Loucy (cell line): ENCODE measurements at regions not wholly inside any gene's neighbourhood (a gene's known extent, or its start where the extent isn't known, plus 50 kb on each side); places are given as distances from the start of the nearest gene placed in this dataset.

ENCODE experiments used
- H2AFZ ChIP-seq: fragments of 200-600 bp; sonication (generic); 2 replicates; pipeline ENCODE4 v1.6.0; 2016; ENCODE audit warnings: antibody characterized with exemption, mild to moderate bottlenecking, low read length, moderate library complexity
- H3F3A ChIP-seq: fragments of 200-600 bp; 2 replicates; pipeline ENCODE4 v1.6.0; 2016; ENCODE audit warnings: antibody characterized with exemption, low read depth, mild to moderate bottlenecking
- H3K27me3 ChIP-seq: fragments of 200-600 bp; sonication (generic); 2 replicates; pipeline ENCODE4 v1.6.1; 2014; ENCODE audit warnings: low read length, mild to moderate bottlenecking; ENCODE audit not compliant: insufficient read depth, poor library complexity, severe bottlenecking
- H3K36me3 ChIP-seq: fragments of 200-600 bp; sonication (generic); 2 replicates; pipeline ENCODE4 v1.6.1; 2016; ENCODE audit warnings: low read length; ENCODE audit not compliant: insufficient read depth
- H3K4me1 ChIP-seq: fragments of 200-600 bp; sonication (generic); 2 replicates; pipeline ENCODE4 v1.5.1; 2014; ENCODE audit warnings: low read length, mild to moderate bottlenecking; ENCODE audit not compliant: insufficient read depth, poor library complexity, severe bottlenecking
- H3K4me2 ChIP-seq: fragments of 200-600 bp; sonication (generic); 2 replicates; pipeline ENCODE4 v1.6.0; 2014; ENCODE audit warnings: antibody characterized with exemption, low read length, low read depth, mild to moderate bottlenecking; ENCODE audit not compliant: poor library complexity, severe bottlenecking
- H3K4me3 ChIP-seq: fragments of 200-600 bp; sonication (generic); 2 replicates; pipeline ENCODE4 v1.5.1; 2014; ENCODE audit warnings: low read length, mild to moderate bottlenecking, mixed read lengths; ENCODE audit not compliant: poor library complexity, severe bottlenecking
- H3K79me2 ChIP-seq: fragments of 200-600 bp; sonication (generic); 2 replicates; pipeline ENCODE4 v1.6.1; 2014; ENCODE audit warnings: low read length; ENCODE audit not compliant: insufficient read depth
- H3K9ac ChIP-seq: fragments of 200-600 bp; sonication (generic); 2 replicates; pipeline ENCODE4 v1.6.0; 2014; ENCODE audit warnings: mild to moderate bottlenecking, low read depth, low read length, moderate library complexity; ENCODE audit not compliant: poor library complexity, severe bottlenecking
- H3K9me2 ChIP-seq: fragments of 200-600 bp; sonication (generic); replicated peaks from 2 replicates; pipeline ENCODE4 v1.6.1; 2016; ENCODE audit warnings: low read depth, low read length, mixed read lengths
- H3K9me3 ChIP-seq: fragments of 200-600 bp; sonication (generic); 2 replicates; pipeline ENCODE4 v1.6.1; 2014; ENCODE audit warnings: mild to moderate bottlenecking, antibody characterized with exemption, low read length, low read depth; ENCODE audit not compliant: insufficient read depth
- H4K20me1 ChIP-seq: fragments of 200-600 bp; sonication (generic); 2 replicates; pipeline ENCODE4 v1.6.0; 2014; ENCODE audit warnings: antibody characterized with exemption, low read length, mild to moderate bottlenecking; ENCODE audit not compliant: insufficient read depth, poor library complexity, severe bottlenecking
- EZH2phosphoT487 ChIP-seq: fragments of 200-600 bp; IDR thresholded peaks from 2 replicates; pipeline ENCODE4 v1.6.1; 2018; ENCODE audit warnings: antibody characterized with exemption, mild to moderate bottlenecking, moderate library complexity, borderline replicate concordance
- TF ChIP-seq, protein P1 (sequence below): fragments of 200-600 bp; sonication (generic); conservative IDR thresholded peaks from 2 replicates; pipeline ENCODE4 v1.5.1; 2014; ENCODE audit warnings: mild to moderate bottlenecking, antibody characterized with exemption, low read length

DNA sequence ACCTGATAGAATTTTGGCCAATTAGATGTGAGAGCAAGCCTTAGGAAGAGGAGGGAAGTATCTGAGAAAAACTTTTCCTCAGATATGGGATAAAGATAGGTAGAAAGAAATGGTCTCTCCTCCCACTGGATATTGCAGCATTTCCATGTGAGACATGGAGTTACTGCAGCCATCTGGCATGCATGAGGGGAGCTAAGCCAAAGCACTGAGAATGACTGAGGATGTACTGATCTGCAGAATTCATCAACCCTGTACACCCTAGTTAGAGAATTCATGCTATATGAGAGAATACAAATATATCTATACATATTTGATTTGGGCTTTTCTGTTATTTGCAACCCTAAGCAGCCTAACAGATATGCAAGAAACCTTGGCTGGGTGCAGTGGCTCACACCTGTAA, 52.5 kb upstream of the RPL34 start:
- no peaks in the 10 kb centered on the region for H3K27me3 ChIP-seq
- no peak overlapping the region for H3K4me3 ChIP-seq
- H3F3A ChIP-seq: no peaks in the 10 kb centered on the region
- H3K9me2 ChIP-seq: no peaks in the 10 kb centered on the region
- no peak for TF ChIP-seq EZH2phosphoT487
- TF ChIP-seq, protein P1, sequence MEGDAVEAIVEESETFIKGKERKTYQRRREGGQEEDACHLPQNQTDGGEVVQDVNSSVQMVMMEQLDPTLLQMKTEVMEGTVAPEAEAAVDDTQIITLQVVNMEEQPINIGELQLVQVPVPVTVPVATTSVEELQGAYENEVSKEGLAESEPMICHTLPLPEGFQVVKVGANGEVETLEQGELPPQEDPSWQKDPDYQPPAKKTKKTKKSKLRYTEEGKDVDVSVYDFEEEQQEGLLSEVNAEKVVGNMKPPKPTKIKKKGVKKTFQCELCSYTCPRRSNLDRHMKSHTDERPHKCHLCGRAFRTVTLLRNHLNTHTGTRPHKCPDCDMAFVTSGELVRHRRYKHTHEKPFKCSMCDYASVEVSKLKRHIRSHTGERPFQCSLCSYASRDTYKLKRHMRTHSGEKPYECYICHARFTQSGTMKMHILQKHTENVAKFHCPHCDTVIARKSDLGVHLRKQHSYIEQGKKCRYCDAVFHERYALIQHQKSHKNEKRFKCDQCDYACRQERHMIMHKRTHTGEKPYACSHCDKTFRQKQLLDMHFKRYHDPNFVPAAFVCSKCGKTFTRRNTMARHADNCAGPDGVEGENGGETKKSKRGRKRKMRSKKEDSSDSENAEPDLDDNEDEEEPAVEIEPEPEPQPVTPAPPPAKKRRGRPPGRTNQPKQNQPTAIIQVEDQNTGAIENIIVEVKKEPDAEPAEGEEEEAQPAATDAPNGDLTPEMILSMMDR: no peak
- H3K9ac ChIP-seq: no peak overlapping the region
- no peak overlapping the region for H3K4me2 ChIP-seq
- peaks cover 46% of the 10 kb centered on the region for H3K4me1 ChIP-seq
- no peaks in the 10 kb centered on the region for H3K79me2 ChIP-seq
- H3K36me3 ChIP-seq: no peaks in the 10 kb centered on the region
- no peaks in the 10 kb centered on the region for H3K9me3 ChIP-seq
- H4K20me1 ChIP-seq: no peaks in the 10 kb centered on the region
- no peak overlapping the region for H2AFZ ChIP-seq

DNA sequence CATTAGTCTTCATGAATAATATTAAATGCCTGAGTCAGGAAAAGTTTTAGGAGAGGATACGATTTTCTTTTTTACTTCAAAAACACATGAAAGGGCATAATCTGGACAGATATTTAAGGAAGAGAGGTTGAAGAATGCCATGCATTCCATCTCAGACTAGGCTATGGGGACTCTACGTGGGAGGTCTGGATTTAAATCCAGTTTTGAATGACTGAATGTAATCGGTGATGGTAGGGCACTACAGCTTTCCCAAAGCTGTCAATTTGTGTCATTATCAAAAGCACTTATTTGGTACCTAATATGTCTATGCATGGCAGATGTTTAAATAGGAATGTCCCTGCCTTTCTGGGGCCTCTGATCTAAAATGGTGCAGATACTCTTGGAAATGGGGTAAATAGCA, 59.3 kb upstream of the RPL34 start:
- Histone ChIP-seq H3K4me1 (peaks cover 12% of the 10 kb centered on the region), H4K20me1 (no peaks in the 10 kb centered on the region), H3K79me2 (no peaks in the 10 kb centered on the region), H3K4me3 (no peak overlapping the region), H3F3A (no peaks in the 10 kb centered on the region), H3K36me3 (no peaks in the 10 kb centered on the region), H3K9me2 (no peaks in the 10 kb centered on the region), H2AFZ (no peak overlapping the region), H3K9me3 (no peaks in the 10 kb centered on the region), H3K9ac (no peak overlapping the region), H3K27me3 (no peaks in the 10 kb centered on the region), H3K4me2 (no peak overlapping the region)
- TF ChIP-seq, protein P1: no peak
- TF ChIP-seq EZH2phosphoT487: no peak

DNA sequence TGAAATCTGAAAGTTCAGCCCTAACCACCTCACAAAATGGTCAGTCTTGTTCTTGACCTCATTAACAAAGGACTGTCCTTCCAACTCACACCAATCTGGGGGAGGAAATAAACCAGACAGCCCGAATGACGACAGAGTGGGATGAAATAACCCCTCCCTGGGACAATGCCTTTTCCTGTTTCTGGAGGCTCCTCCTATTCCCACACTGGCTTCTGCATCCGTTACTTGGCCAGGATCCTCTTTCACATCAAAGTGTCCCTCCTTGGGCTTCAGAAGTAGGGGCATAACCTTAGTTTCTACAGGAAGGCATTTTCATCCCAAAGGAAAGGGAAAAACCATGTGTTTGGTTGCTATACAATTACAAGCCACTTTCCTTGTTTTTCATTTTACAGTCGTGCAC, 59.8 kb upstream of the RPL34 start:
- peaks cover 12% of the 10 kb centered on the region for H3K4me1 ChIP-seq
- no peaks in the 10 kb centered on the region for H3K9me2 ChIP-seq
- H3K79me2 ChIP-seq: no peaks in the 10 kb centered on the region
- no peak overlapping the region for H3K9ac ChIP-seq
- no peaks in the 10 kb centered on the region for H3F3A ChIP-seq
- no peak overlapping the region for H2AFZ ChIP-seq
- no peak overlapping the region for H3K4me2 ChIP-seq
- TF ChIP-seq EZH2phosphoT487: no peak
- TF ChIP-seq, protein P1: no peak
- no peak overlapping the region for H3K4me3 ChIP-seq
- no peaks in the 10 kb centered on the region for H4K20me1 ChIP-seq
- no peaks in the 10 kb centered on the region for H3K9me3 ChIP-seq
- H3K36me3 ChIP-seq: no peaks in the 10 kb centered on the region
- no peaks in the 10 kb centered on the region for H3K27me3 ChIP-seq
